MM.1S (cell line): ENCODE measurements at regions not wholly inside any gene's neighbourhood (a gene's known extent, or its start where the extent isn't known, plus 50 kb on each side); places are given as distances from the start of the nearest gene placed in this dataset.

Experiments used
- EZH2phosphoT487 ChIP-seq: fragments of 300-600 bp; sonication (generic); IDR thresholded peaks from 2 replicates; pipeline ENCODE4 v1.6.1; 2018; ENCODE audit warnings: antibody characterized with exemption, low read length
- TF ChIP-seq, protein P1 (sequence below): fragments of 300-600 bp; sonication (generic); IDR thresholded peaks from 2 replicates; pipeline ENCODE4 v1.5.1; 2016; ENCODE audit warnings: antibody characterized with exemption, low read length, mixed read lengths

DNA sequence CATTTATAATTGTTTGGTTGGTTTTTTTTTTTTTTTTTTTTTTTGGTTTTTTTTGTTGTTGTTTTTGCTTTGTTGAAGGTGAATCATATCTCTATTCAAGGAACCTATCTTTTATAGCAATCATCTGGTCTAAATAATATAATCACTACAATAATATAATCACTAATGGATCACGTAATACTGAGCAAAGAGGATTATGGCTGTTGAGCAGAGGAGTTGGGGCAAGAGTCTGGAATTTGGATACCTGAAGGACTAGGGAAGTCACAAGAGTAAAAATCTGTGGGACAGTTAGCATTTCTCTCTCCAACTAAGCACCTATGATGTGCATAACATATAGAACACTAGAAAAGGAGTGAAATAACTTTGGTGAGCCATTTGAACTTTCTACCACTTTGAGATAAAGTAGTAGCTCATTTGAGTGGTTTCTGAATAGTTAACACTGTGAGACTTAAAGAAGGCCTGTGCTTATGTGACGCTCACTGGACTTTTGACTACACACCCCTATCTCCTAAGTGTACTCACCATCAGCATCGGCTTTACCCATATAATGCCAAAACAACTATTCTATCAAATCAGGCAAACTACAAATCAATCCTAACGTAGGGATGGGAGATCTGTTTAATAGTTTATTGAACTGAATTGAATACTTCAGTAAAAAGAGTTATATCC, 564.9 kb upstream of the TUSC1 start:
- TF ChIP-seq, protein P1, sequence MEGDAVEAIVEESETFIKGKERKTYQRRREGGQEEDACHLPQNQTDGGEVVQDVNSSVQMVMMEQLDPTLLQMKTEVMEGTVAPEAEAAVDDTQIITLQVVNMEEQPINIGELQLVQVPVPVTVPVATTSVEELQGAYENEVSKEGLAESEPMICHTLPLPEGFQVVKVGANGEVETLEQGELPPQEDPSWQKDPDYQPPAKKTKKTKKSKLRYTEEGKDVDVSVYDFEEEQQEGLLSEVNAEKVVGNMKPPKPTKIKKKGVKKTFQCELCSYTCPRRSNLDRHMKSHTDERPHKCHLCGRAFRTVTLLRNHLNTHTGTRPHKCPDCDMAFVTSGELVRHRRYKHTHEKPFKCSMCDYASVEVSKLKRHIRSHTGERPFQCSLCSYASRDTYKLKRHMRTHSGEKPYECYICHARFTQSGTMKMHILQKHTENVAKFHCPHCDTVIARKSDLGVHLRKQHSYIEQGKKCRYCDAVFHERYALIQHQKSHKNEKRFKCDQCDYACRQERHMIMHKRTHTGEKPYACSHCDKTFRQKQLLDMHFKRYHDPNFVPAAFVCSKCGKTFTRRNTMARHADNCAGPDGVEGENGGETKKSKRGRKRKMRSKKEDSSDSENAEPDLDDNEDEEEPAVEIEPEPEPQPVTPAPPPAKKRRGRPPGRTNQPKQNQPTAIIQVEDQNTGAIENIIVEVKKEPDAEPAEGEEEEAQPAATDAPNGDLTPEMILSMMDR: no peak
- TF ChIP-seq EZH2phosphoT487: no peak
